Neuronal stem cell (in vitro differentiated cells): ENCODE measurements at regions not wholly inside any gene's neighbourhood (a gene's known extent, or its start where the extent isn't known, plus 50 kb on each side); places are given as distances from the start of the nearest gene placed in this dataset.

Experiments
- DNase-seq: peaks from one replicate; pipeline ENCODE4 v3.0.0-alpha.2; 2013; ENCODE audit warnings: low spot score
- H2AFZ ChIP-seq: one replicate; pipeline ENCODE4 v1.6.1; 2013; ENCODE audit warnings: mild to moderate bottlenecking, low read length, inconsistent platforms
- H2AK5ac ChIP-seq: 2 replicates; pipeline ENCODE4 v1.6.1; 2013; ENCODE audit warnings: low read depth, mild to moderate bottlenecking, inconsistent platforms, low read length, moderate library complexity, mixed read lengths
- H2BK120ac ChIP-seq: 2 replicates; pipeline ENCODE4 v1.6.1; 2013; ENCODE audit warnings: low read depth, mild to moderate bottlenecking, inconsistent platforms, low read length, moderate library complexity, mixed read lengths
- H2BK12ac ChIP-seq: one replicate; pipeline ENCODE4 v1.6.1; 2013; ENCODE audit warnings: low read length, inconsistent platforms
- H2BK15ac ChIP-seq: 2 replicates; pipeline ENCODE4 v1.6.1; 2013; ENCODE audit warnings: mild to moderate bottlenecking, low read length, inconsistent platforms, mixed read lengths
- H2BK5ac ChIP-seq: one replicate; pipeline ENCODE4 v1.6.1; 2013; ENCODE audit warnings: inconsistent platforms, mild to moderate bottlenecking, low read length, moderate library complexity
- H3K14ac ChIP-seq: one replicate; pipeline ENCODE4 v1.6.1; 2013; ENCODE audit warnings: low read length, inconsistent platforms
- H3K18ac ChIP-seq: 2 replicates; pipeline ENCODE4 v1.6.1; 2013; ENCODE audit warnings: low read length, inconsistent platforms
- H3K23ac ChIP-seq: 2 replicates; pipeline ENCODE4 v1.6.1; 2013; ENCODE audit warnings: low read depth, mild to moderate bottlenecking, mixed read lengths, low read length, inconsistent platforms; ENCODE audit not compliant: poor library complexity
- H3K27ac ChIP-seq: replicated peaks from 3 replicates; pipeline ENCODE4 v1.5.1; 2013; ENCODE audit warnings: low read length, inconsistent platforms
- H3K27me3 ChIP-seq, 3 experiments: 2 replicates each; pipeline ENCODE4 v1.6.1; 2013; ENCODE audit warnings: low read length in 3 of 3, mild to moderate bottlenecking in 2 of 3, inconsistent platforms in 1 of 3, low read depth in 1 of 3, mixed read lengths in 1 of 3, moderate library complexity in 1 of 3; ENCODE audit not compliant: control insufficient read depth in 3 of 3, insufficient read depth in 3 of 3
- H3K36me3 ChIP-seq, 2 donors: replicated peaks in 1 of 2; 2 replicates each; pipeline ENCODE4 v1.6.1; 2013; ENCODE audit warnings: low read length in 2 of 2; ENCODE audit not compliant: control insufficient read depth in 2 of 2, insufficient read depth in 2 of 2
- H3K4ac ChIP-seq: 2 replicates; pipeline ENCODE4 v1.6.1; 2013; ENCODE audit warnings: inconsistent platforms, mild to moderate bottlenecking, low read length, moderate library complexity
- H3K4me1 ChIP-seq, 2 donors: 1 replicate in 1 of 2; 2 replicates in 1 of 2; pipeline ENCODE4 v1.6.1; 2013; ENCODE audit warnings: low read length in 2 of 2, low read depth in 1 of 2; ENCODE audit not compliant: control insufficient read depth in 2 of 2, insufficient read depth in 1 of 2
- H3K4me2 ChIP-seq: one replicate; pipeline ENCODE4 v1.6.1; 2013; ENCODE audit warnings: mild to moderate bottlenecking, low read length, inconsistent platforms; ENCODE audit not compliant: insufficient read depth, poor library complexity, severe bottlenecking
- H3K4me3 ChIP-seq, 2 donors: 2 replicates each; pipeline ENCODE4 v1.5.1; 2013; ENCODE audit warnings: low read length in 2 of 2, mild to moderate bottlenecking in 2 of 2, inconsistent platforms in 1 of 2, moderate library complexity in 1 of 2
- H3K79me1 ChIP-seq: one replicate; pipeline ENCODE4 v1.6.1; 2013; ENCODE audit warnings: low read depth, mild to moderate bottlenecking, inconsistent platforms, low read length, moderate library complexity
- H3K9ac ChIP-seq: one replicate; pipeline ENCODE4 v1.6.1; 2013; ENCODE audit warnings: mild to moderate bottlenecking, low read depth, low read length, inconsistent platforms; ENCODE audit not compliant: poor library complexity
- H3K9me3 ChIP-seq, 2 donors: replicated peaks in 1 of 2; 2 replicates each; pipeline versions ENCODE3 to v1.6.1; 2013; ENCODE audit warnings: low read length in 2 of 2, mild to moderate bottlenecking in 2 of 2, inconsistent platforms in 1 of 2, low read depth in 1 of 2, mixed read lengths in 1 of 2, moderate library complexity in 1 of 2; ENCODE audit not compliant: control insufficient read depth in 2 of 2, insufficient read depth in 1 of 2
- H4K8ac ChIP-seq: one replicate; pipeline ENCODE4 v1.6.1; 2013; ENCODE audit warnings: low read depth, mild to moderate bottlenecking, inconsistent platforms, low read length, moderate library complexity
- H4K91ac ChIP-seq: one replicate; pipeline ENCODE4 v1.6.1; 2013; ENCODE audit warnings: low read length, low read depth, mild to moderate bottlenecking, inconsistent platforms; ENCODE audit not compliant: poor library complexity
- WGBS, 2 donors: extraction: QIAGEN DNeasy Blood & Tissue Kit; methylation state at CpG; one replicate each; pipeline ENCODE4 v1.1.7; 2013; ENCODE audit warnings: missing lambda C conversion rate in 2 of 2, mixed read lengths in 1 of 2; ENCODE audit not compliant: insufficient read length in 2 of 2, insufficient replicate concordance in 1 of 2; ENCODE audit errors: extremely low coverage in 2 of 2; 5-methylcytosine and 5-hydroxymethylcytosine counted together

- no peak overlapping the region for H4K91ac ChIP-seq
- no peaks in the 10 kb centered on the region for H3K79me1 ChIP-seq
- H2BK12ac ChIP-seq: no peak overlapping the region
- H2BK5ac ChIP-seq: no peak overlapping the region
- H3K14ac ChIP-seq: no peak overlapping the region
- no peaks in the 10 kb centered on the region for H3K9me3 ChIP-seq
- no peak overlapping the region for H3K18ac ChIP-seq
- H2AFZ ChIP-seq: no peak overlapping the region
- no peak overlapping the region for H2BK15ac ChIP-seq
- H3K23ac ChIP-seq: no peak overlapping the region
- H3K36me3 ChIP-seq: no peaks in the 10 kb centered on the region
- no peak overlapping the region for H4K8ac ChIP-seq
- no peak overlapping the region for H2AK5ac ChIP-seq
- no peak overlapping the region for H3K4me2 ChIP-seq
- H3K27ac ChIP-seq: no peak overlapping the region
- no peak overlapping the region for H3K9ac ChIP-seq
- no peak for DNase-seq
- no peak overlapping the region for H3K4me3 ChIP-seq
- H3K4me1 ChIP-seq: peaks cover 0 to 2% of the 10 kb centered on the region in 2 donors
- no CpG with 5 or more reads among the region's 5 CpGs for WGBS, 2 donors
- H2BK120ac ChIP-seq: no peak overlapping the region
- H3K4ac ChIP-seq: no peak overlapping the region
- H3K27me3 ChIP-seq: no peaks in the 10 kb centered on the region
Measured at GRCh38 chr18:75859533-75859932, 432.0 kb upstream of the SMIM21 start.

- no peak overlapping the region for H3K14ac ChIP-seq
- H3K4me3 ChIP-seq: no peak overlapping the region
- H3K79me1 ChIP-seq: no peaks in the 10 kb centered on the region
- H3K18ac ChIP-seq: no peak overlapping the region
- no peak overlapping the region for H2BK120ac ChIP-seq
- no CpG with 5 or more reads among the region's 2 CpGs for WGBS, 2 donors
- H3K27me3 ChIP-seq: no peaks in the 10 kb centered on the region
- DNase-seq: no peak
- H3K9ac ChIP-seq: no peak overlapping the region
- no peak overlapping the region for H4K8ac ChIP-seq
- H2BK15ac ChIP-seq: no peak overlapping the region
- no peak overlapping the region for H3K23ac ChIP-seq
- no peak overlapping the region for H2AFZ ChIP-seq
- H2BK12ac ChIP-seq: no peak overlapping the region
- no peak overlapping the region for H2AK5ac ChIP-seq
- H2BK5ac ChIP-seq: no peak overlapping the region
- H3K9me3 ChIP-seq: no peaks in the 10 kb centered on the region
- H3K4ac ChIP-seq: no peak overlapping the region
- H3K27ac ChIP-seq: no peak overlapping the region
- no peaks in the 10 kb centered on the region for H3K36me3 ChIP-seq
- no peak overlapping the region for H3K4me2 ChIP-seq
- H4K91ac ChIP-seq: no peak overlapping the region
- peaks cover 0 to 2% of the 10 kb centered on the region in 2 donors for H3K4me1 ChIP-seq
Measured at GRCh38 chr18:75858754-75859153, 431.3 kb upstream of the SMIM21 start.

GRCh38 chr18:75857558-75857957, 430.1 kb upstream of the SMIM21 start:
- Histone ChIP-seq H3K4me3 (no peak overlapping the region), H2AFZ (no peak overlapping the region), H4K91ac (no peak overlapping the region), H3K4me2 (no peak overlapping the region), H3K79me1 (no peaks in the 10 kb centered on the region), H2BK5ac (no peak overlapping the region), H3K9ac (no peak overlapping the region), H3K14ac (no peak overlapping the region), H3K18ac (no peak overlapping the region), H3K4me1 (peaks cover 0 to 2% of the 10 kb centered on the region in 2 donors), H3K27me3 (no peaks in the 10 kb centered on the region), H3K27ac (no peak overlapping the region), H3K9me3 (no peaks in the 10 kb centered on the region), H3K36me3 (no peaks in the 10 kb centered on the region), H2BK12ac (no peak overlapping the region), H2BK15ac (no peak overlapping the region), H4K8ac (no peak overlapping the region), H2BK120ac (no peak overlapping the region), H3K4ac (no peak overlapping the region), H2AK5ac (no peak overlapping the region), H3K23ac (no peak overlapping the region)
- no CpG with 5 or more reads among the region's 6 CpGs for WGBS, 2 donors
- DNase-seq: no peak

GRCh38 chr18:75854808-75855207, 427.3 kb upstream of the SMIM21 start:
- H3K27me3 ChIP-seq: no peaks in the 10 kb centered on the region
- no peak overlapping the region for H4K8ac ChIP-seq

More at GRCh38 chr18:75854808-75855207, 427.3 kb upstream of the SMIM21 start:
- Histone ChIP-seq H2BK12ac (no peak overlapping the region), H3K9ac (peak overlapping the region; percentile 44), H3K4ac (no peak overlapping the region), H2BK5ac (no peak overlapping the region), H2BK120ac (no peak overlapping the region), H4K91ac (no peak overlapping the region), H3K18ac (no peak overlapping the region), H2BK15ac (no peak overlapping the region), H2AFZ (no peak overlapping the region), H3K4me3 (no peak overlapping the region), H3K4me2 (no peak overlapping the region), H3K23ac (no peak overlapping the region), H3K79me1 (no peaks in the 10 kb centered on the region), H3K4me1 (no peaks in the 10 kb centered on the region), H3K14ac (no peak overlapping the region), H3K36me3 (no peaks in the 10 kb centered on the region), H3K9me3 (no peaks in the 10 kb centered on the region), H2AK5ac (no peak overlapping the region), H3K27ac (no peak overlapping the region)
- WGBS, 2 donors: no CpG with 5 or more reads among the region's 10 CpGs
- DNase-seq: no peak
